D341Med (cell line): ENCODE measurements at regions not wholly inside any gene's neighbourhood (a gene's known extent, or its start where the extent isn't known, plus 50 kb on each side); places are given as distances from the start of the nearest gene placed in this dataset.

Experiments used
- DNase-seq: peaks from one replicate; pipeline ENCODE4 v3.0.0; 2012; ENCODE audit warnings: low spot score

GRCh38 chr22:48233586-48233985, 1471.1 kb downstream of the TBC1D22A start:
- no peak for DNase-seq

- no peak for DNase-seq
These were observed 1466.0 kb downstream of the TBC1D22A start for GRCh38 chr22:48228468-48228867.

- no peak for DNase-seq
These were observed 1465.0 kb downstream of the TBC1D22A start for GRCh38 chr22:48227341-48228018.

GRCh38 chr22:48226026-48227013, 1463.9 kb downstream of the TBC1D22A start:
- DNase-seq: no peak

DNA sequence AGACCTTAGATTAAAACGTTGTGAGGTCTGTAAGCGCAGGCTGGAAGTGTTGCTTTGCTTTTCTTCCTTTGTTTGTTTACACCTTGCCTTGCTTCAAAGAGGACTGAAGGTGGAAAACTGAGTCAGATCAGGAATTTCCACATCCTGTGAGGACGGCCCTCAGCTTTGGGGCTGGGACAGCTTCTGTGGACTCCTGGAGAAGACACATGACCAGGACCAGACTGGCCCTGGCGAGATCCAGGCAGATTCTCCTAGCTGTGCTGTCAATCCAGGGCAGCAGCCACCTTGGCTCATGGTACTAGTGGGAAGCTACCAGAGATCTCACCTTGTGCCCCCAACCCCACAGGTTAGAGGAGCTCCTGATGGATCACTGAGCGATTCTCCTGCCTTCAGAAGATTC, 1461.9 kb downstream of the TBC1D22A start:
- no peak for DNase-seq

- no peak for DNase-seq
These were observed 1461.2 kb downstream of the TBC1D22A start for GRCh38 chr22:48223488-48224190.

DNA sequence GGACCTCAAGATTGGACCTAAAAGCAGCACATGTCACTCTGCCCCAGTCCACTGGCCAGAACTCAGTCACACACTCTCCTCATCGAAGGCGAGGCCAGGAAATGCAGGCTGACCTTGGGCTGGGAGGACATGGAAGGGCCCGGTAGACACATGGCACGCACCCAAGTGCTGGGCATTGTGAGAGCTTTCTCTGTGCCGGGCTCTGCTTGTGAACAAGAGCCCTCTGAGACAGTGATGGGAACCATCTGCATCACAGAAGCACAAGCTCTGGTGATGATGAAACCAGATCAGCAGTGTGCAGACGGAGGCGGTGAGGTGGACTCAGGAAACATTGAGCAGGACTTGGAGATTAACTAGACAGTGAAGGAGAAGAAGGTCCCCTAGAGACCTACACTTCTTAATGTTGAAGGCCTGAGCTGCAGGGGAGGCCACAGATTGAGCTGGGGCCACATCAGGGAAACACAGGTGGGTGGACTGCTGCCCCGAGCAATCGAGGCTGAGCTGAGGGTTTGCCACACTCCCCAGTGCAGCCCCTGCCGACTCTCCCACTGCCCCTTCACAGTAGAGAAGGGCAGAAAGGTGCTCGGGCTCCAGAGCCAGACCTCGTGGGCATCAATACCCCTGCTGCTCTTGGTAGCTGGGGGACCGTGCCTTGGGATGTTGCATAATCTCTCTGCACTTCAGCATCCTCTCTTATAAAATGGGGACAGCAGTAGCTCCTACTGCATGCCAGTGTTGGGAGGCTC, 1460.5 kb downstream of the TBC1D22A start:
- DNase-seq: no peak

DNA sequence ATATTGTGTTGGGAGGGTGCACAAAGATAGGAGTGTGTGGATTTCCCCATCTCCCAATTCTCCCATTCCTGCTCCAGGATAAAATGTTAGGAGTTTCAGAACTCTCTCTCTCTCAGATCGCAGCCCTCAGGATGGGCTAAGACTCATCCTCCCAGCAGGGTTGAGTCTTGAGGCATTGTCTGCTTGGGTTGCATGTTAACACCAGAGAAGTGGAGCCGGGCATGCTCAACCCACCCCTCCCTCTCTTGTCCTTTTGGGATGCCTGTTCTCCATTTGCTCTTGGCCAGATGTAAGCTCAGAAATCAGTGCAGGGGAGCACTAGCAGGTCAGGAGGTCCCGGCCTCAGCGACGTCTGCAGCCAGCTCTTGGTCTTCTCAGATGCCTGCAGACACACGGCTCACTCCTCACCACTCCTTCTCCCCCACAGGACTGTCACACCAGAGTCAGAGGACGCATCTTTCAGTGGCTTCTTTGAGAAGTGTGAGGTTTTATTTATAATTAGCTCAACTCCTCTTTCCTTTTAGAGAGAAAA, 1456.5 kb downstream of the TBC1D22A start:
- no peak for DNase-seq

DNA sequence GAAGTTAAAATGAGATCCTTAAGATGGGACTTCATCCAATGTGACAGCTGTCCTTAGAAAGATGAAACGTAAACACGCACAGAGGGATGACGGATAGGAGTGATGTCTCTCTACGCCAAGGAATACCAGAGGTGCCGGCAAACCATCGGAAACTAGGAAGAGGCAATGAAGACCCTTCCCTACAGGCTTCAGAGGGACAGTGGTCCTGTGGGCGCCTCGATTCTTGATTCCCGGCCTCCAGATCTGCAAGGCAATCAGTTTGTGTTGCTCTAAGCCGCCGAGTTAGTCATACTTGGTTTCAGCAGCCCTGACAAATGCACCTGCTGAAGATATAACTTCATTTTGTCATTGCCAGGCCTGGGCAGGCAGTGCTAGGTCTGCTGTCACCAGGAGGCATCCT, 1455.1 kb downstream of the TBC1D22A start:
- no peak for DNase-seq

DNA sequence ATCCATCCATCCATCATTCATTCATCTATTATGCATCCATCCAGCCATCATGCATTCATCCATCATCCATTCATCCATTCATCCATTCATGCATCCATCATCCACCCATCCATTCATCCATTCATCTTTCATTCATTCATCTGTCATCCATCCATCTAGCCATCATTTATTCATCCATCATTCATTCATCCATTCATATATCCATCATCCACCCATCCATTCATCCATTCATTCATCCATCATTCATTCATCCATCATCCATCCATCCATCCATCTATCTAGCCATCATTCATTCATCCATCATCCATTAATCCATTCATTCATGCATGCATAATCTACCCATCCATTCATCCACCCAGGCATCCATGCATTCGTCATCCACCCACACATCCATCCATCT, 1450.3 kb downstream of the TBC1D22A start:
- no peak for DNase-seq

DNA sequence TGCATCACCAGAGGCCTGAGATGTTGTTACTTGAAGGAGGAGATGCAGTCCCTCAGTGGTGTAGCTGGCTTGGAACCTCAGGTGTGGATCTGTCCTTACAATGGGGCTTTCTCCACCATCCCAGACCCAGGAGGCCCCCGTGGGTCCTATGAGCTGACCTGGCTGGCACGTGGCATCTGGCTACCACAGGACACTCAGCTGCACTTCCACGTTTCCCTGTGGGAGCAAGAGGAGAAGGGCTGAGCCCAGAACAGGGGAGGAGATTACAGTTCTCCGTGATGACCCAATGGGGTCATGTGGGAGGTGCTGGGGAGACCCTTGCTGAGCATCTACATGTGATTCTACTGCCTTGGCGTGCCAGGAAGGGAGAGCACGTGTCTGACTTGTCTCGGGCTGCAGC, 1448.4 kb downstream of the TBC1D22A start:
- DNase-seq: no peak

GRCh38 chr22:48210198-48210580, 1447.7 kb downstream of the TBC1D22A start:
- no peak for DNase-seq

DNA sequence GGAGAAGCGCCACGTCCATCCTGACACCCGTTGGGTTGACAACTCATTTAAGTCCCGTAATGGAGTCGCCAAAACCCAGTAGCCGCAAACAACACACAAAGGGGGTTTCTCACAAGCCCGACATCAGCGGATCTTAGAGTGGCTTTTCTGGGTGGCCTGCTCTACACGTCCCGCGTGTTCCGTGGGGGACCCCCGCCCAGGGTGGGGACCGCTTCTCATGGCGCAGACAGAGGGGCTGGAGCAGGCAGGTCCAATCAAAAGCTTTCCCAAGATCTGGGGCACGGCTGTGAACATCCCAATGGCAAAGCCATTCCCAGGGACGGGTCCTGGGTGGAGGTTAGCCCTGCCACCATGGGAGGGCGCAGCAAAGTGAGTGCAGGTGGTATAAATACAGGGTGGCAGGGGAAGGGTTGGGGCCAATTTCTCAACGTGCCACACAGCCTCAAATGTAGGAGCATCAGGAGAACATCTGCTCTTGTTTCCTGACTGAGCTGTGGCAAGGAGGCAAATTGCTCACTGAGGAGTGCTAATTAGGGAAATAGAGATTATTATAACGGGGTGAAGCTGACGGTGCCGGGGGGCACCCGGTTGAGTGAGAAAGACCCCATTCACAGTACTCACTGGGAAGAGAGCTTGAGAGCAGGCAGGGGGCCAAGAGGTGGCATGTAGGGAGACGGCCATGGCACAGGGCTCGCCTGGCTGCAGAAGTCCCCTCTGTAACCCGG, 1447.2 kb downstream of the TBC1D22A start:
- no peak for DNase-seq

DNA sequence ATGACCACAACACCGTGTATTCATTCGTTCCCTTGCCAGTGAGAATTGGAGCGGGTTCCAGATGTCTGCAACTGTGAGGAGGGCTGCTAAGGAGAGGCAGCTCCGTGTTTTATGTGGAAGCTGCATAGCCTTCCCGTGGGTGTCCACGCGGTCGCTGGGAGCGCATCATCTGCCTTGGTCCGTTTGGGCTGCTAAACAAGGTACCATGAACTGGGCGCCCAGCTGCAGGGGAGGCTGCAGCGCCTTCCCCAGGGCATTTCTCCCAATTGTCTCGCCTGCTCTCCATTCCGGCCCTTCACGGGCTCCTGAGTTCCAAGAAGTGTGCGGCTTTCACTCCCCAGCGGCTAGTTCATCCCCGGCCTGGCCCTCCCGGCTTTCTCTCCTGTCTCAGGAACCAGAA, 1446.4 kb downstream of the TBC1D22A start:
- no peak for DNase-seq

DNA sequence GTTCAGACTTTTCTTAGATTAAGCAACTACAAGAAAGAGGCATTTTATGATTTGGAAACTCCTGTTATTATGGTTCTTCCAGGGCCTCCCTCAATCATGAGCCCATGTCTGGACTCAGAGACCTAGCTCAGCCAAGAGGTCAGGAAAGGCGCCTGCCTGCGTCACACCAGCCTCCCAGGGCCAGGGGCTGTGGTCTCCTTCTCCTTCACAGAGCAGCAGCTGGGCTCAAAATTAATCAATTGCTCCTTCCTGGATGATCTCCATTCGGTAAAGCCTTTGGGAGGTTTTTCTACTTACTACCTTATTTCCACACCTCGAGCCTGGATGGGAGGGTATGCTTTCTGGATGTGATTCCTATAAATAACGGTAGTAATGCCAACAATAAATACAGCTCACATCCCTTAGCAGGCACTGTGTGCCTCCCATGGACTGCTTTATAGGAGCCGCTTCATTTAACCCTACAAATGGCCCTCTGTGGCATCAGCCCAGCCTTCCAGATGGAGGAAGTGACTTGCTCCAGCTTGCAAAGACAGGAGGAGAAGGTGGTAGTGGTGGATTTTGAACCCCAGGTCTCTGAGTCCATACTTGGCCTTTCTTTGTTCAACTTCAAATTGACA, 1445.6 kb downstream of the TBC1D22A start:
- DNase-seq: no peak

- DNase-seq: no peak
These were observed 1443.3 kb downstream of the TBC1D22A start for GRCh38 chr22:48205790-48206189.

DNA sequence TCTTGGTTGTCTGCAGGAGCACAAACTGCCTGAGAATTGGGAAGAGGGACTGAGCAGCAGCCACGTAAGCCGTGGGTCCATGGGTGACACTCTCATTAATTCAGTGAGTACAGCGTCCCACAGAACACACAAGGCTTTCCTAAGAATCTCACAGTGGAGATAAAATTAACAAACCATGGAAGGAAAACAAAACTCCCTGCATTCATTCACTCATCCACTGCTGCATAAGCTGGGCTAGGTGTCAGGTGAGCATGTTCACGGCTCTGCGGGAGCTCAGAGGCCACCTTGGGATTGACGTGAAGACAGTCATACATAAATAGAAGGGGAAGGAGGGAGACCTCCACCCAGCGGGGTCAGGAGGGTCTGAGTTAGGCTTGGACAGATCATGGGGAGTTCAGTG, 1442.7 kb downstream of the TBC1D22A start:
- DNase-seq: no peak

- no peak for DNase-seq
These were observed 1441.8 kb downstream of the TBC1D22A start for GRCh38 chr22:48204296-48204695.

DNA sequence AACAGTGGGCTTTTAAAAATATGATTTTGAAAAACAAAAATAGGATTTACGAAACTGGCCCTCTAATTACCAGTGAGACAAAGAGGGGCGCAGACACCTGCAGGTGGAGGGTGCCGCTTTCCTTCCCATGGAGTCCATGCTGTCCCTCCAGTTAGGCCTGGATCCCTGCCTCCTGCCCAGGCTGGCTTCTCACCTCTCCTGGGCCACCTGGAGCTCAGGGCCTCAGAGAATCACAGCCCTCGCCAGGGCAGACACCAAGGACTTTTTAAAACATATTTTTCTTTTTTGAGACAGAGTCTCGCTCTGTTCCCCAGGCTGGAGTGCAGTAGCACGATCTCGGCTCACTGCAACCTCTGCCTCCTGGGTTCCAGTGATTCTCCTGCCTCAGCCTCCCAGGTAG, 1437.2 kb downstream of the TBC1D22A start:
- no peak for DNase-seq
